A673 (cell line): ENCODE measurements at regions not wholly inside any gene's neighbourhood (a gene's known extent, or its start where the extent isn't known, plus 50 kb on each side); places are given as distances from the start of the nearest gene placed in this dataset.

ENCODE experiments used
- CTCF ChIP-seq: fragments of 300-800, 200-600 bp; sonication (generic); conservative IDR thresholded peaks from 2 replicates; pipeline ENCODE4 v1.5.1; 2017; ENCODE audit warnings: low read depth, mild to moderate bottlenecking, antibody characterized with exemption, low read length, moderate library complexity, mixed read lengths
- EZH2 ChIP-seq: fragments of 200-600 bp; sonication (generic); IDR thresholded peaks from 2 replicates; pipeline ENCODE4 v1.6.1; 2017; ENCODE audit warnings: borderline replicate concordance, low read depth, mild to moderate bottlenecking, mixed read lengths, antibody characterized with exemption, low read length; ENCODE audit not compliant: poor library complexity, severe bottlenecking

DNA sequence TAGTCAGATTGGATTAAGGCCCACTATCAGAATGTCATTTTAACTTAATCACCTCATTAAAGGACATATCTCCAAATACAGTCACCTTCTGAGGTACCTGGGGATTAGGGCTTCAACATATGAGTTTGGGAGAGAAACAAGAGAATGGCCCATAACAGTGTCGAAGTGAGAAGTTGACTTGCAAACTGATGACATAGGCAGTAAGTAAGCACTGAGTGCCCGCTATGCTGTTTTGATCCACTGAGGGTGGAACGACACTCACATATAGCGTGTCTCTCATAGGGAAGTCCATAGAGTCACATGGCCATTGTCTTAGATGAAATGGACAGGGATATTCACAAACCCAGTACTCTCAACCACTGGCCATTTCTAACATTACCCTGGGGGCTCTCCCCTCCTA lies 264.2 kb downstream of the SAMD5 start:
- TF ChIP-seq CTCF (no peak), EZH2 (no peak)
